GM21529 (cell line): ENCODE measurements at regions not wholly inside any gene's neighbourhood (a gene's known extent, or its start where the extent isn't known, plus 50 kb on each side); places are given as distances from the start of the nearest gene placed in this dataset.
"Not testable (repeated sequence)": the region's sequence is repeated elsewhere in the genome, so short reads cannot be mapped to it uniquely, and the experiment has no call there.

Experiments used
- ATAC-seq: cut with Tn5 transposase; IDR thresholded peaks from one replicate; pipeline ENCODE4 v1.9.1; 2021; ENCODE audit not compliant: unreplicated experiment

DNA sequence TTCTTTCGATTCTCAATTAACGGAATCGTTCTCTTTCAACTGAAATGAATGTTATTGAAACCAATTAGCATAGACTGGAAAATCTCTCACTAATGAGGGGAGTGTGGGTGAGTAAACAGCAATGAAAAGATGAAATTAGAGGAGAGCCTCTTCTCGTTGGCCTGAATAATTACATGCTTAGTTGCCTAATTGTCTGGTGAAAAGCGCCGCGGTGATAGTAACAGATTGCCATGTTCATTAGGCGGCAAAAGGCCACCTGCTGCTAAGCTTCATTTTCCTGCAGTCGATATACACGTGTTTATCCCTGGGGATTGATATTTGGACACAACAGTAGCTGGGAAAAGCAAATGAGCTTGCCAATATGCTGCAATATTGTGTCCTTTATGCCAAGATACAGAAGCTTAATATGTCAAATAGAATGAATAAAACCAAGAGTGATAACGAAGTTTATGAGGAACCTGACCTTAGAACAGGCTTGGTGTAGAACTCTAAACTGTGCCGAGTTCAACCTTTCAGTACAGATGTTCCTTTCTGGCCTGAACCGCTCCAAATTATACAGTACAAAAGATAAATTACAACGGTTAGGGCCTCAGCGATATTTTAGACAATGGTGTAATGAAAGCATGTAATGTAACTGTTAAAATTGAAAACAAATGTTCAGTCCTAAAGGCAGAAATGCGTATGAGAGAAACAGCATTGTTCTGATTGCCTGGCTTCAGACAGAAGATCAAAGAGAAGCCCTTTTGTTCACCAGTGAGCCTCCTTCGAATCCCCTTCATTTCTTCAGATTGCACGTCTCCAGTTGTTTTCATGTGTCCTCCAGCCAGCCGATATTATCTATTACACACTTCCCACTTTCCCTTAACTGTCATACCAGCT, 185.2 kb downstream of the SHOX2 start:
- no peak for ATAC-seq

DNA sequence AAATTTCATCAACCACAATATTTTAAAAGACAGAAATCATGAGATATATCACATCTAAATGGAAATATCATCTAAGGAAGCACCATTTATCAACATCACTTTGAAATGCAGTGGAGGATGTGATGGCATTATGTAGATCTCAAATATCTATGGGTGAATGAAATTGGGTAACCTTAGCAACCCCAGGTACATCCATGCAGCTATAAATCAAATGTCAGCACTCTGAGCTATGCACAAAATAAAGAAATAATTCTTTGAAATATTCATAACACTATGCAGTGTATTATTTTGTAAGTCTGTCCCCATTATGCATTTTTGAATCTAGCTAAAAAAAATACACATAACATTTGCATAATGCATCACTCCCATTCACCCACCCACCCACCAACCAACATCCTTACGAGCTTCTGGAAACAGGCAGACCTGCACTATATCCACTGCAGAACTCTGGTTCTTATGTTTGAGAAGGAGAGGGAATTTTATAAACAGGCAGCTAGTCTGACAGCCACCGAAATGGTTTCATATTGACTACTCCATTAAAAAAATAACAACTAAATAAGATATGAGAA, 186.8 kb downstream of the SHOX2 start:
- no peak for ATAC-seq

DNA sequence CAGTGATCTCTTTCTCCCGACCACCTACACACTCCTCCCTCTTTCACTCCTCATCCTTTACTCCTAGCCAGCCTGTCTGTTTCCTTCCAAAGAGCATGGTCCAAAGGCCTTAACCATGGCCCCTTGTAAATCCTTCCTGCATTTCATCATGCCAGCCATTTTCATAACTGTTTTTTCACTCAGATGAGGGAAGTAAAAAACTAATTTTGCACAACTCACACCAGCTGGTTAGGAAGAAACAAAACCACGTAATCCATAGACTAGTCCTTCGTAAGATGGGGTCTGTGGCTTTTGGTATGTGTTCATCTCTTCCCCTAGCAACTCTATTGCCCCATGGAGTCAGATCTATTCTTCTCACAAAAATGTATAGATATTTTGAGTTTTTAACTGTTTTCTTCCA, 187.8 kb downstream of the SHOX2 start:
- ATAC-seq = no peak

DNA sequence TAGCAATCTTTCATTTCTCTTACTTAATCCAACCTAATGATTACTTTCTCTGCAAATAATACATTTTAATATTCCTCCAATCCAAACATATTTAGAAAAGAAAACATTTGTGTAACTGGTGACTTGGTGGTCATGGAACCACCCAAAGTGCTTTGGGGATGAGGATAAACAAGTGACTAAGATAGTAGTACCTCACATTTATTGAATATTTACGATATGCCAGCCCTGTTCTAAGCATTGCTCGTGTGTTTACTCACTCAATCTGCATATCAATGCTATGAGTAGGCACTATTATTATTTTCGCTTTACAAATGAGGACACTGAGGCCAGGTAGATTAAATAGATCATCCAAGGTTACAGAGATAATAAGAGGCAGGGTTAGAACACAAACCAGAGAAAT, 189.5 kb downstream of the SHOX2 start:
- no peak for ATAC-seq

DNA sequence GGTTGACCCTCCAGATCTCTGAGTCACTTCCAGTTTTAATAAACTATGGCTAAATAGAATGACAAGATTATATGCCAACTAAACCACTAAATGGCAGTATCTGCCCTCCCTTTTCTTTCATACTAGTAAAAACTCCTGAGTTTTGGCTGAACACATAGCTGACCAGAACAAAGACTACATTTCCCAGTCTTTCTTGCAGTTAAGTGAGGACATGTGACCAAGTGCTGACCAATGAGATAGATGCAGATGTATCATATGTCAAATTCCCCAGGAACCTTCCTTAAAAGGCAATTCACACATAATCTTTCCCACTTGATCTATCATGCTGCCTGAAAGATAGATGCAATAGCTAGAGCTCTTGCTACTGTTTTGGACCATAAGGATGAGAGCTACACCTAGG, 191.3 kb downstream of the SHOX2 start:
- ATAC-seq = no peak

DNA sequence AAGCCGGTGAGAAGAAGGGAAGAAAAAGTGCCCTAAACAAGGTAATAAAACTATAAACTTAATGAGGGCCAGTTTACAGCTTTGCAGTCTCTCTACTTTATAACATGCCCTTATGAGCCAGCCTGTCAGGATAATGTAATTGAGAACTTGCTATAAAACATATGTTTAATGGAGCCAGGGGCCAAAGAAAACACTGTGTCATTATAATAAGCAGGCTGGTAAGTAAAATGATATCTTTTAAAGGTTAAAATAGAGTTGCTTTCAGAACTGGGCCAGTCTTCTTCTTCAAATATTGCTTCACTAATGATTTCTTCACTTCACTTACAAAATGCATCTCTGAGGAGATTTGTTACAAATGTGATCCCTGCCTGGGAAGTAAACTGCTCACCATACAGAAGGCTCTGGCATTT, 192.5 kb downstream of the SHOX2 start:
- no peak for ATAC-seq

DNA sequence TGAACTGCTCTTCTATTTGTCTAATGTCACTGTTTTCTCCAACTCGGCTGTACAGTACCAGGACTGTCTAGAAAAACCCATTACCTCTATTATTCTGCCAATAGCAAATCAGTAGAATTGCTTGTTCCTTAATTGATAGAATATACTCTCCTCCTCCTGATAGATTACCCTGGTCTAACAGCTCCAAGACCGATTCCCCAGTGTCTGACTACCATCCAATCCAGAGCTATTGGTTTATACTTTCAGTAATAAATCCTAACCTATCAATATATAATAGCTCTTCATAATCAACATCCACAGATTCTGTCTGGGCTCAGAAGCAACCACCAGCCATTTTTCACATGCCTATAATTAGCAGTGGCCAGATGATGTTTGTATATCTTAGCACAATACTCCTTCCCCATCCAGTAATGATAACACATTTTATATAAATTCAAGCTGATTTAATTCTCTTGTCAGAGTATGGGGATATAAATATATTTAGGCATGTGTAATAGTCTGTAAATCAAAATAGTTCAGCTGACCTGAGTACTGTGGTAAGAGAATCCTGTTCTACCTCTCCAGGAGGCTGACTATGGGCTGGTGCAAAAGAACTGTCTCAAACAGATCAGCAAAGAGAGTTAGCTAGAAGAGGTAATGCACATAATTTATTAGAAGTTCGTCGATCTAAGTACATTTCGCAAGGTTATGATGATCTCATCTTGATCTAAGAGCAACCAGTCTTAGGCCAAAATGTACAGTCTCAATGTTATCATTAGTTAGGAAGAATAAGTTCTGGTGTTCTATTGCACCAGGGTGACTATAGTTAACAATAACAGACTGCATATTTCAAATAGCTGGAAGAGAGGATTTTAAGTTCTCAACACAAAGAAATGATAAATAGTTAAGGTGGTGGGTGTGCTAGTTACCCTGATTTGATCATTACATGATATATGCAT, 193.4 kb downstream of the SHOX2 start:
- no peak for ATAC-seq

DNA sequence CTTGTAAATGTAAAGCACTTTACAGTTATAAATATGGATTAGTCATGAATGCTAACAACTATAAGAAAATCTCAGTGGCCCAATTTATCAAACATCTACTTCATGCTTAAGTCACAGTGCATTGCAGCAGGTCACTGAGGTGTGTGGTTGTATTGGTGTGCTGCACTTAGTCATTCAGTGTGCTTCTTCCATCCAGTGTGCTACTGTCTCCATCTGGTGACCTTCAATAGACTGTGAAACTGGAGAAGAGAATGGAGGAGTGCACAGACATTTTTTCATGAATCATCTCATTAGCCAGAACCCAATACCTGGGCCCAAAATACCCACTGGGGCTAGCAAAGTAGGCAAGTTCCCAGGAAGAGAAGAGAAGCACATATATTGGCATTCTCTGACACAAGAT, 199.6 kb downstream of the SHOX2 start:
- ATAC-seq = no peak

DNA sequence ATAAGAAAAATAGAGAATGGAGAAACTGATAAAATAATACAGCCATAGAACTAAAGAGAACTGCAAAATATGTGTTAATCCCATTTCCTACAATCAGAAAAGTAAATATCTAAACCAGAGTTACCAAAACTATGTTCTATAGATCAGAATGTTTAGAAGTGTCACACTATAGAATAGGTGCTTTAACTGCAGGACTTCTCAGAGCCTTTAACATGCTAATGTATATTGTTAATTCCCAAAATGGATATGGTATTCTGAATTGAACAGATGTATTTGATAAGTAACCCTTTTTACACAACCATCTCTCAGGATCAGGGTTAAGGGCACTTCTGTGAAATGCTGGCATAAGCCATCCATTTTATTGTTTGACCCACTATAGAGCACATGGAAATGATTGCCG, 200.3 kb downstream of the SHOX2 start:
- ATAC-seq = no peak

DNA sequence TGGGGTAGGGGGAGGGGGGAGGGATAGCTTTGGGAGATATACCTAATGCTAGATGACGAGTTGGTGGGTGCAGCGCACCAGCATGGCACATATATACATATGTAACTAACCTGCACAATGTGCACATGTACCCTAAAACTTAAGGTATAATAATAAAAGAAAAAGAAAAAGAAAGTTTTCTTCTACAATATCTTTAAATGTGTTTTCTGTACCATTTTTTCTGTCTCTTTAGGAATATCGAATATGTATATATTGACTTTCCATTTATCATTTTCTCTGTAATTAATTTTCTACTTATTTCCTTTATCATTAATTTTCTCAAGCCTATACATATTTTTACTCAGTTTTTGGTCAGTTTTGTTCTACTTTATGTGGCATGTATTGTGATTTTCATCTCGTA, 203.5 kb downstream of the SHOX2 start:
- ATAC-seq = not testable (repeated sequence)

DNA sequence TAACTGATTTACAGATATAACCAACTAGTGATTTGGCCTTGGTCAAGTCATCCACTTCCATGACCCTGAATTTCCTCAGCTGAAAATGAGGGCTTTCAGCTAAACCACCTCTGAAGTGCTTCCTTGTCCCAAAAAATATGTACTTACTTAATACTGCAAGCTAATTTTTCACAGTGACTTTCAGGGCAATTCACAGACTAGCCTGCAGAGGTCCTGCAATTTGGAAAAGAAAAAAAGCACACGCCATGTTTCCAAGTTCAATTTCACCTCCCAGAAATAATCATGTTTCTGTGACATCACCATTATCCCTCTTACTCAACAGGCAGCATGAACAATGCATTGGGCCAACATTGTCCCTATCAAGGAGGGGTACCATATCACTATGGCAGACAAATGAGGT, 218.2 kb downstream of the SHOX2 start:
- ATAC-seq = no peak

DNA sequence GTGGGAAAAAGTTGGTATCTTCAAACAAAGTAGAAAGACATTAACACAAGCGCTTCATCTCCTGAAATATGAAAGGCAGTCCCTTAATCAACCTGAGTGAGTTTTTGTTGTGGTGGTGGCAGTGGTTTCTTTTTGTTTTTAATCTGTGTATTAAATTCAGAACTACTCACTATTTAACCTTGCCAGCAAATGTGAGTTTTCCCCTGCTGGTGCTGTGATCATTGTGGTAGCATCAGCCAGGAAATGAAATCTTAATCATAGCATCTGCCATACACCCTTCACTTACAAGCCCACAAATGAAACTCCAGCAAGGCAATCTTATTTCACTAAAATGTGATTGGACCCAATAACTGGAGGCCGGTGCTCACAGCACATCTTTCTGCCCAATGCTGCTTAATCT, 229.7 kb downstream of the SHOX2 start:
- ATAC-seq = no peak

DNA sequence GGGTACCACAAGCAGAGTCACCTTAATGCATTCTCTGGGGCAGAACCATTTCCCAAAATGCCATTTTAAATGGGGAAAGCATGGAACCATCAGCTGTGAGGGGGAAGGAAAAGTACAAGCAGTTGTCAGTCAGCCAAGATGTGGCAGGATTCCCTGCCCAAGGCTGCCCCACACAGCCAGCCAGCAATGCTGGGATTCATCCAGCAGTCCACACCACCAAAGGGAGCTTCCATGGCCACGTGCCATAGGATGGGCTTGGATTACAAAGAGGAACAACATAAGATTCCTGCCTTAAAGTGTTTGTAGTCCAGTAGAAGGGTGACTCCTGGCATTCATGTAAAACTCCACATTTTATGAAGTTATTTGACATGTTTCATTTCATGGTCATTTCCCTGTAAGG, 233.3 kb downstream of the SHOX2 start:
- no peak for ATAC-seq

DNA sequence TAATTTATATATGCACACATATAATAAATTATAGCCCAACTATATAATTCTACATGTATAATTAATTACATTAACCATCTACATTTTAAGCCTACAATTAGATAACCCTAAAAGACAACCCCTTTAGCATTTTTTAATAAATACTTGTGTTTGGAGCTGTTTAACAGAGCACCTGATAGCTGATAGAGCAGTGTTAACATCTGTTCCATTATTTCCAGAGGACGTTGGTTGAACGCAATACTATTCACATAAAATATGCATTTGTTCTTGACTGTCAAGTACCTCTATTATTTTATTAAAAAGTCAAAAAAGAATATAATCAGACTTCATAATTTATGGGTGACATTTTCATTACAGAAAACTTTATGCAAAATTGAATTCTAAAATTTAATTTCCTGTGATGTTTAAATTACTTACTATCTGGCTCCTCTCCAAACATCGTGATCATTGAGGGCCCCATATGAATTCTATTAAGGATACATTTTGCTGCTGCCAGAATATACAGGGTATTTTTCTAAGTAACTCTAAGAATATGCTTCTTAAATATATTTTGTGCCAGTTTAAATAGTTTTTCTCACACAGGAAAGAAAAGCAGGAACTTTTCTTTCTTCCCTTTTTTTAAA, 234.3 kb downstream of the SHOX2 start:
- no peak for ATAC-seq

DNA sequence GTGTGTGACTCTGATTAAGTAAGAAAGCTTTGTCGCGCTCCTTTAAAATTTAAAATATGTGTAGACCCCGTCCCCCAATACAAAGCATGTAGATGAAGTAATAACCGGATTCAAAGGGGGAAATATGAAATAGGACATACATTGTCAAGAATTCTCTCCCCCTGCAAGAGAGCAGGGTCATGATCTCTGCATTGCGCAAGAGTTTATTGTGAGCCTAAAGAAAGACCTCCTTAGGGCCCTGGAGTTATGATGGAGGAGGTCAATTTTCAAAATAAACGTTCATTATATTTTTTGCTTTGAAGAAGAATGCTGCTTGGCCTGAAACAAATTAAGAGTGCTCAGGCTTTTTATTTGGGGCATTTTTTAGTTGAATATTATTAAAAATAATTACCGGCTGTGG, 235.0 kb downstream of the SHOX2 start:
- ATAC-seq = no peak

DNA sequence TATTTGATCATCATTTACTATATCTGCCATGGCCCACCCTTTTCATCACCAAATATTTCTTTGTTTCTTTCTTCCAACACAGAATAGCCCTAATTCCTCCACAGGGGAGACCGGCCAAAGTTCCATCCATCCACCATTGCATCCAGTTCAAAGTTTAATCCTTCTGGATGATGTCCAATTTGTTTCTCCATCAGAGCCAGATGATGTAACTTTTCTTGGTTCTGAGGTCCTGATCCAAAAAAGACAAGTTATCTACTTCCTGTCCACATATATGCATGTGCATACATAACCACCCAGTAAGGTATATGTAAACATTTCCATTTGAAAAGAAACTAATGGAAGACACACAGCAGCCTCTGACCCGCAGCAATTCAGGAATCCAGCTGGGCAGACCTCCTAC, 237.3 kb downstream of the SHOX2 start:
- no peak for ATAC-seq

DNA sequence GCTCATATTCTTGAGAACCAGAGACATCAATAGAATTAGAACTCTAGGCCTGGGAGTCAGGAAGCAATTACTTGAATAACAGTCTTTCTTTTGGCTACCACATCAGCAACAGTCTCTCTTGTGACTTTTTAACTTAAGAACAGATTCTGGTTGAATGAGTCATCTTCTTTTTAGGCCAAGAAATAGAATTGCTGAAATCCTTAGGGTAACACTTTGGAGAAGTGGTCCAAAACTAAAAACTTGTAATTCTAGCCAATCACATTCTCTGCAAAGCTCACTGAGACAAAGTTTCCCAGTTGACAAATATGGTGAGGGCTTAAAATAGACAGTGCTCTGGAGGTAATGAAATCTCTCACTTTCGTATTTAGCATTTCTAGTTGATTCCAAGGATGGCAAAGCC, 238.0 kb downstream of the SHOX2 start:
- ATAC-seq = no peak

DNA sequence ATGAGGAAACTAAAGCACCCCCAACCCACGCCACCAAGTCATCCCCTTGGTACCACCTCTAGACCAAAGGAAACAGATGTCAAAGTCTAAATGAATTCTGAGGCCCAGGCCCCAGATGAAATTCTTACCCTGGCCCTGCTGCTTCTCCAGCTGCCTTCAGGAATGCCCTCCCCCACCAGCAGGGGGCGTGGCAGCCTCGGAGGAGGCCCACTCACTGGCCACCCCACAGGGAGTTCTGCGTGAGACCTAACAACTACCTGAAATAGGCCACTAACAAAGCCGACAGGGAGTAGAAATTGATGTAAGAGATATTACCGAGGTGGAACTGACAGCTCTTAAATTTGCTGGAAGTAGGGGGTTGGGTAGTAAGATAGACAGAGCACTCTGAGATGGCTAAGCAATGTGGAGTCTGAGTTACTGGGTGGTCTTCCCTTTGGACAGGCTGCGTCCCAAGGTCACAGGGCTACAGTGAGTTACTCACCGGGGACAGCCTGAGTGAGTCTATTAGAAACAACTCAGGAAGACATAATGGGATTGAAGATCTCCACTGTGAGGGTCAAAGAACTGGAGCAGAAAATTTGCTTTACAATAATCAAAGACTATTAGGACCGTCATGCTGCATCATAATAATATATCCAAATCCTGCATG, 240.7 kb downstream of the SHOX2 start:
- ATAC-seq = peak; percentile 90

DNA sequence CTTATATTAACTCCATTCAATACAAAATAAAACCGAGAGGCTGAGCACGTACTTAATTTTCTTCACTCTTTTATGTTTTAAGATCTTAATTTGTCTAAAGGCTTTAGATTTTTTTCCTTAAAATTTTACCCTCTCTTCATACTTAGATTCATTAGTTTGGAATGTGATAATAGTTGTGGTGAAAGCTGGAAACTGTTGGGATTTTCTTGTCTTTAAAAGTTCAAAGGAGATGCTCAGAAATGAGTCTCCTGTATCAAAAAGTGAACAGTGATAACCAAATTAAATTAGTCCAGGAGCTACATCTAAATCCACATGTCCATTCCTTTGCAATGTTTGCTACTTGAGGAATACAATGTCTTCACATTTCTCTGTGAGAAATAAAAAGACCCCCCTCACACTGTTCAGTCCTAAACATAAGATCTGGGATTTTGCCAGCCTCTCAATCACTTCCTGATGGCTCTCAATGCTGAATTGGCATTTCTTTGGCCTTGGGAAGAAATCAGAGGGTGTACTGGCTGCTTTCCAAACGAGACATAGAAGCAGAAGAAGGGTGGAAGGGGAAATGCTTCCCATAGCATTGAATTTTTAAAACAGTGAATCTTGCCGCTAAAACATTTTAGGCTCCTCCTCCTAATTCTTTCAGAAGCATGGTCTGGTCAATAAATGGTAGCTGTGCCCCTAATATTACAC, 245.0 kb downstream of the SHOX2 start:
- no peak for ATAC-seq

DNA sequence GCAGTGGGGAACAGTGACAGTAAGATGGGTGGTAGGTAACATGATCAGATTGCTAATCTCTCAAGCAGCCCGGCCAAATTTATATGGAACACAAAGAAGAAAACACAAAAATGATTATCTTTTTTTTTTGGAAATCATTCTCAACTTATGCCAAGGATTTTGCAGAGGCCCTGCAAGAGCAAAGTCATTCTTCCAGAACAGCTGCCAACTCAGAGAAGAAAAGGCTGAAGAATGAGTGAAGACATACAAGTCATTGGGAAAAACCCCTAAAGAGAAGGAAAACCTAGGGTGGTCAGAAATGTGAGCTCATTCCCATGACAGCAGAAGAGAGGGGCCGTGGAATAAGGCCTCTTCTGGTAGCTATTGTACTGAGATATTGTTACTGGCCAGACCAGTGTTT, 246.7 kb downstream of the SHOX2 start:
- no peak for ATAC-seq
